GM11168 (cell line): ENCODE measurements at regions not wholly inside any gene's neighbourhood (a gene's known extent, or its start where the extent isn't known, plus 50 kb on each side); places are given as distances from the start of the nearest gene placed in this dataset.
"Not testable (repeated sequence)": the region's sequence is repeated elsewhere in the genome, so short reads cannot be mapped to it uniquely, and the experiment has no call there.

Experiments used
- in situ Hi-C: fragments of 300-500 bp; cut with MboI; formaldehyde crosslinking; loops from one replicate; pipeline ENCODE4 v1.12.0; 2022; ENCODE audit warnings: low sequenced_read_pairs; ENCODE audit not compliant: unreplicated experiment

GRCh38 chr13:103952183-103952582, 886.0 kb upstream of the SLC10A2 start:
- in situ Hi-C loops, result no loop called here

DNA sequence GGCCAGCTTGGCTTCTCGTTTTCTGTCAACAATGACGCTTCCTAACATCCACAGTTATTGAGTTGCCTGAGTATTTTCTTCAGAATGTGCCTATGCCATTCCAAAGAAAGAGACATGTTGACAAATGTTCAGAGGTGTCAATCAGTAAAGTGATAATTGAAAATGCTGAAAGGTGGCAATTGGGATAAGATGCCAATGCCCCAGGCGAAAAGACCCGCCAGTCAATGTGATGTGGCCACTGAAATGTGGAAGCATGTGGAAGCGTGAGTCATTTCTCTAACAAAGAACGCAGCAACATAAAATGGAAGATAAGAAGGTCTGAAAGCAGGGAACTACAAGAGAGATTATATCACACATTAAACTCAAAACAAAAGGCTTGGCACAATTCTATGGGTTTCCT, 882.2 kb upstream of the SLC10A2 start:
- in situ Hi-C loops, result no loop called here

DNA sequence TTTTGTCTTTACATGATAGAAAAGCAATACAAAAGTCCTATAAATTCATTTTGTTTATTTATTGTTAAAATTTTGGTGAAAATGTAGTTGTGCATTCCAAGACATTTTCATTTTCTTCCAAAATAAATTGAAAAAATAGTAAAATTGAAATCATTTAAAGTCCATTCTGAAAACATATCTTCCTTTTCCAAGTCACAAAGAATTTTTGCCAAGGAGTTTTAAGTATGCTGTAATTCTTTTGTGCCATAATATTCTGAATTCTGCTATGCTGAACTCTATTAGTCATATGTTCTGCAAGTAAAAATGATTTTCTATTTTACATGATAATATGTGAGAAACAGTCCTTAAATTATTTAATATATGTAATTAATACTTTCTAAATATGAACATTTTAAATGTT, 879.6 kb upstream of the SLC10A2 start:
- in situ Hi-C loops, result no loop called here

GRCh38 chr13:103941506-103942140, 875.4 kb upstream of the SLC10A2 start:
- in situ Hi-C loops, result no loop called here

- in situ Hi-C loops, result no loop called here
These were observed 868.9 kb upstream of the SLC10A2 start for GRCh38 chr13:103935117-103935516.

DNA sequence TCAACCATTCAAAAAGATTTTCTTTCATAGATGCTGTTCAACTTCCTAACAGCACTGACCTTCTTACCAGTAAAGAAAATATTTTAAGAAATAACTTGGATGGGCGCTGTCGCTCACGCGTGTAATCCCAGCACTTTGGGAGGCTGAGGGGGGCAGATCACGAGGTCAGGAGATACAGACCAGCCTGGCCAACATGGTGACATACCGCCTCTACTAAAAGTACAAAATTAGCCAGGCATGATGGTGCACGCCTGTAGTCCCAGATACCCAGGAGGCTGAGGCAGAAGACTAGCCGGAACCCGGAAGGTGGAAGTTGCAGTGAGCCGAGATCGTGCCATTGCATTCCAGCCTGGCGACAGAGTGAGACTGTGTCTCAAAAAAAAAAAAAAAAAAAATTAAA, 865.7 kb upstream of the SLC10A2 start:
- in situ Hi-C loops, result no loop called here

GRCh38 chr13:103931331-103931845, 865.2 kb upstream of the SLC10A2 start:
- in situ Hi-C loops, result no loop called here

- in situ Hi-C loops, result no loop called here
These were observed 859.9 kb upstream of the SLC10A2 start for GRCh38 chr13:103926118-103926517.

DNA sequence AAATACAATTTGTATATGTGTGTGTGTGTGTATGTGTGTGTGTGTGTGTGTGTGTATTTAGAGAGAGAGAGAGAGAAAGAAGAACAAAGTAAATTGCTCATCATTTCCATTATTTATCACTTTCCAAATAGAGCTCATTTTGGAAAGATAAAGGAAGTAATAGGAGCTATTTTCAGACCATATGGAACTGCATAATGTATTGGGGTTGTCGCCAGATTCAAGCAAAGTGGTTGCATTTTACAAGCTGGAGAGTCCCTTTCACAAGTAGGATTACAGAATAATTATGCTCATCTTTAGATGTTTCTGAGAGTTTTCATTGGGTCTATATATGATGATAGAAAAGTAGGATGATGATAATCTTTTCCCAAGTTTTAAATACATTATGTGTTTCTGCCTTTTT, 842.7 kb upstream of the SLC10A2 start:
- in situ Hi-C loops, result no loop called here

DNA sequence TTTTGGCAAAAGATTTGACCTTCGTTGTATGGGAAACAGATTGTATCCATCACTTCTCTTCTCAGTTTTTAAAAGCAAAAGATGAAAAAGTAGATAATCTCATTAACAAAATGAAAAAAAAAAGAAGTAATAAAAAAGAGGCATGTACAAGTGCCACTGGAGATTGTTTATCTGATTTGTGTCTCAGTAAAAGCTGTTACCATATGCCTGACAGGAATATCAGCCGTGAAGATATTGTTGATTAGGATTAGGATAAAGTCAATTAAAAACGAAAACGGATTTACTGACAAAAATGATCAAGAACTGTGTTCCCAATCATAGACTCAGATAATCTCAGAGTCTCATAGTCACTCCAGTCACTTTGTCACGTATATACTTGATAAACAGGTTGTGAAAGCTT, 842.1 kb upstream of the SLC10A2 start:
- in situ Hi-C loops, result no loop called here

- in situ Hi-C loops, result no loop called here
These were observed 837.6 kb upstream of the SLC10A2 start for GRCh38 chr13:103903790-103904189.

- in situ Hi-C loops, result no loop called here
These were observed 832.3 kb upstream of the SLC10A2 start for GRCh38 chr13:103898481-103898880.

GRCh38 chr13:103895835-103896531, 829.8 kb upstream of the SLC10A2 start:
- in situ Hi-C loops, result no loop called here

GRCh38 chr13:103894626-103895025, 828.4 kb upstream of the SLC10A2 start:
- in situ Hi-C loops, result no loop called here

GRCh38 chr13:103884101-103884723, 818.0 kb upstream of the SLC10A2 start:
- in situ Hi-C loops, result no loop called here

DNA sequence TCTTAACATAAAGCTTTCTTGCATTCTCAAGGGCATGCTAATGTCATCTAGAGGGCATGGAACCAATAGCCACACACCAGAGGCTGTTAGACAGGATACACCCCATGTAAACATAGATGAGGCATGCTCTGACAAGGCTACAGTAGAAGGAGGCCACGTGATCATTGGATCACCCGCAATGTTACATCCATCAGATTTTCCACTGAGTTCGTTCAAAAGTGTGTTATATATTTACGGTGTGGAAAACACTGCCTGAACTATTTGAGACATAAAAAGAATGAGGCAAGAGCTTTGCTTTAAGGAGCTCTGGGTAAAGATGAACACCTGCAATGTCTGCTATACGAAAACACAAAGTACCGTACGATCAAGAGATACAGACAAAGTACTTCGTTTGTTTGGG, 817.5 kb upstream of the SLC10A2 start:
- in situ Hi-C loops, result no loop called here

GRCh38 chr13:103883164-103883563, 816.9 kb upstream of the SLC10A2 start:
- in situ Hi-C loops, result no loop called here

- in situ Hi-C loops, result not testable (repeated sequence)
These were observed 813.9 kb upstream of the SLC10A2 start for GRCh38 chr13:103880146-103880545.

- in situ Hi-C loops, result no loop called here
These were observed 812.8 kb upstream of the SLC10A2 start for GRCh38 chr13:103878891-103879605.

- in situ Hi-C loops, result no loop called here
These were observed 810.4 kb upstream of the SLC10A2 start for GRCh38 chr13:103876571-103876970.

DNA sequence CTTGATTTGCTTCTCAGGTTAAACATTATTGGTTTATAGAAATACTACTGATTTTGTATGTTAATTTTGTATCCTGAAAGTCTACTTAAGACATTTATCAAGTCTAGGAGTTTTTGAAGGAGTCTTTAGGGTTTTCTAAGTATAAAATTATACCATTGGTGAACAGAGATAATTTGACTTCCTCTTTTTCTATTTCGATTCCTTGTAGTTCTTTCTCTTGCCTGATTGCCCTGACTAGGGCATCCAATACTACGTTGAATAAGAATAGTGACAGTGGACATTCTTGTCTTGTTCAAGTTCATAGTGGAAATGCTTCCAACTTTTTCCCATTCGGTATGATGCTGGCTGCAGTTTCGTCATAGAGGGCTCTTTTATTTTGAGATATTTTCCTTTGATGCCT, 807.5 kb upstream of the SLC10A2 start:
- in situ Hi-C loops, result no loop called here
